GM19438 (cell line): ENCODE measurements at regions not wholly inside any gene's neighbourhood (a gene's known extent, or its start where the extent isn't known, plus 50 kb on each side); places are given as distances from the start of the nearest gene placed in this dataset.

Source experiments
- ATAC-seq: cut with Tn5 transposase; IDR thresholded peaks from one replicate; pipeline ENCODE4 v1.9.1; 2021; ENCODE audit warnings: low read depth; ENCODE audit not compliant: unreplicated experiment

GRCh38 chr4:83870328-83870950 lies 334.5 kb downstream of the GPAT3 start:
- ATAC-seq = no peak

GRCh38 chr4:83866834-83867621 lies 331.1 kb downstream of the GPAT3 start:
- no peak for ATAC-seq

DNA sequence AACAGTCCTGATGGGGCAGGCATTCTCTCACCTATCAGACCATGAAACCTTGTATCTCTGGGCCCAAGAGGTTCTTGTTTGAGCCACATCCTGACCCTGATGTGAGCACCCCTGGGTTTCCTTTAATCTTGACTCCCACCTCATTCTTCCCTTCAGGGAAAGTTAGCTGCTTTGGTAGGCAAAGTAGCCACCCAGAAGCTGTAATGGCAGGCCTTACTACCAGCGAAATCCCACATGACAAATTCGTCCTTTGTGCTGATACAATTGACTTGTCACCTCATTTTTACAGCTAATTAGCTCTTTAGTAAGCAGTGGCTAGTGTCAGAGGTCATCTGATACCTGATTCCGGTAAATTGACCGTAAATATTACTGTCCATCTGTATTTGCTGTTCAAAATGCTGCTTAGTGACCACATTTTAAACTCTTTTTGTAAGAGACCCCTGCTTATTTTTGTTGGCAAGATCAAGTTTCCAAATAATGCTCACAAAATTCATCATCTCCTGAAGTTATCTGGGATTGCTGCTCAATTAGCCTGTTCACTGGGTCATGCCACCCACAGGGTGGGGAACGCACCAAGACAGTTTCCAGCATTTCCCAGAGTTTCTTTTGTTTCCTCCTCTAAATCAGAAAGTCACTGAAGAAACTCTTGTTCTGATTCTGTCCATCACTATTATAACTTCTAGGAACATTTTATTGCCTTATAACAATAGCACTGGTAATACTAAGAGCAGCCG lies 329.7 kb downstream of the GPAT3 start:
- no peak for ATAC-seq

GRCh38 chr4:83864097-83864817 lies 328.3 kb downstream of the GPAT3 start:
- no peak for ATAC-seq

DNA sequence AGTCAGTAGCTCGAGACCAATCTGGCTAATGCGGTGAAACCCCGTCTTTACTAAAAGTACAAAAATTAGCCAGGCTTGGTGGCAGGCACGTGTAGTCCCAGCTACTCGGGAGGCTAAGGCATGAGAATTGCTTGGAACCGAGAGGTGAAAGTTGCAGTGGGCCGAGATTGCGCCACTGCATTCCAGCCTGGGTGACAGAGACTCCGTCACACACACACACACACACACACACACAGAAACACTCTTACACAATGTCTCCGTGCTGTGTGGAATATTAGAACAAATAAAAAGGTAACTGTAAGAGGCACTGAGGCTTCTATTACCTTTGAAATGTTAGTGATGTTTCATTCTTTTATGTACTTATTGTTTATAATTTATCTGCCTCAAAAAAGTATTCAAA lies 326.6 kb downstream of the GPAT3 start:
- no peak for ATAC-seq

- no peak for ATAC-seq
Measured at GRCh38 chr4:83860200-83860599, 324.3 kb downstream of the GPAT3 start.

- no peak for ATAC-seq
Measured at GRCh38 chr4:83858131-83858530, 322.2 kb downstream of the GPAT3 start.

GRCh38 chr4:83855044-83855443 lies 319.1 kb downstream of the GPAT3 start:
- ATAC-seq = no peak

- no peak for ATAC-seq
Measured at GRCh38 chr4:83852085-83852451, 316.2 kb downstream of the GPAT3 start.

DNA sequence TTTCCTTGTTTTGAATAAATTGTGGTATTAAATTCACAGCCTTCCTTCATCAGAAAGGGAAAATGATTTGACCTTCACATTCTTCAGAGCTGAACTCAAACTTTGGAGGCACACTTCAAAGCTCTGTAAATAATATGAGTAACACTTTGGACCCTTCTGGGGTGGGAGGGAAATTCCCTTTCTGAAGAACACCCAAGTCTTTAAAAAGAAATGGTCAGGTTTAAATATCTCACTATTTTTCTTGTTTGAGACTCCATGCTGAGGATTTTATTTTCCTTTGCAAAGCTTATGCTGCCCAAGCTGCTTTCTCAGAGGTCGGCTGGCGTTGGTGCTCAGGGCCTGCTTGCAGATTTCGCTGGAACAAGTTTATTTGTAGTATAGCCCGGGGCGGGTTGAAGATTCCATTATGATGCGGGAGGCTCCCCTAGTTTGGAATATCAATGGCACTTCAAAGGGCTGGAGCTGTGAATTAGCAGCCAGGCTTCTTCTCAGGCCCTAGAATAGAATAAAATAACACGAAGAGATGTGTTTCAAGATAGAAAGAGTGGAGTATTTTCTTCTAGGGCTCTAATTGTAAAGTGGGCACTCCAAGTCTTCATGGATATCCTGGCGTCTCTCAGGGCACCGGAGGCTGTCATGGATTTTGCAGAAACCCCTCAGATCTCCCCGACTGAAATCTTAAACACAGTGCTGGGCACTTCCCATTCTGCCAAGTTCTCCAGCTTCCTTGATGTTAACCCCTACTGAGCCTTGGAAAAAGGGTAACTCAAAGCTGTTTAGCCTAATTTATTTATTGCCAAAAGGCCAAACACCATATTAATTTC lies 315.6 kb downstream of the GPAT3 start:
- ATAC-seq = no peak

- ATAC-seq = no peak
Measured at GRCh38 chr4:83850435-83850834, 314.5 kb downstream of the GPAT3 start.

GRCh38 chr4:83846193-83846830 lies 310.4 kb downstream of the GPAT3 start:
- ATAC-seq = no peak

DNA sequence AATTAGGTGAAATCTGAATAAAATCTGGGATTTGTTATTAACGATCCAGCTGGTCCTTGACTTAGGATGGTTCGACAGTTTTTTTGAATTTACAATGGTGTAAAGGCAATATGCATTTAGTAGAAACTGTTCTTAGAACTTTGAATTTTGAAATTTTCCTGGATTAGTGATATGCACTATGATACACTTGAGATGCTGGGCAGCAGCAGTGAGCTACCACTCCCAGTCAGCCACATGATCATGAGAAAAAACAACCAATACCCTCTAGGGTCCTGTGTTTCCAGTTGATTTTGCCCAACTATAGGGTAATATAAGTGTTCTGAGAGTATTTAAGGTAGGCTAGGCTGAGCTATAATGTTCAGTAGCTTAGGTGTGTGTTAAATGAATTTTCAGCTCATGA lies 303.7 kb downstream of the GPAT3 start:
- no peak for ATAC-seq

DNA sequence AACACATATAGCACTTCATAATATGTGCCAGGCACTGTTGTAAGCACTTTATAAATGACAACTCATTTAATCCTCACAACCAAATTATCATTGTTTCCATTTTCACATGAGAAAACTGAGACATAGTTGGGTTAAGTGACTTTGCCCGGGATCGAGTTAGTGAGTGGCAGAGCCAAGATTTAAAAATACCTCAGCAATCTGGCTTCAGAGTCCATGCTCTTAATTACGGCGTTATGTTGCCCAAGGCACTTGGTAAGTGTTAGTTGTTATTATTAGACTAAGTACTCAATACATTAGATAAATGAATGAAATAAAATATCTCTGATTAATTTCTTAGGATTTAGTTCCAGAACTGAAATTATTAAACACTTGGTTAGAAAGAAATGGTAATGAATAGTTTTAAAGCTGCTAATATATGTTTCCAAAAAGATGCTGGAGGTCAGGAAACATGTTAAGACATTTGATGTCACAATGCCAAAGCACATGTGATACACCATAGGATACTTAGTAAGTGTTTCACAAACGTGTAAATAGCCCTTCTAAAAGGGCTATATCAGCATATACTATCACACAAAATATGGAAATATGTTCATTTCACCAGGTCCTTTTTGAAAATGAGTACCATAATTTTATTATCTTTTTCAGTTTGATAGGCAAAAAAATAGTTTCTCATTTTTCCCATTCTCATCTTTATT lies 301.9 kb downstream of the GPAT3 start:
- ATAC-seq = no peak

DNA sequence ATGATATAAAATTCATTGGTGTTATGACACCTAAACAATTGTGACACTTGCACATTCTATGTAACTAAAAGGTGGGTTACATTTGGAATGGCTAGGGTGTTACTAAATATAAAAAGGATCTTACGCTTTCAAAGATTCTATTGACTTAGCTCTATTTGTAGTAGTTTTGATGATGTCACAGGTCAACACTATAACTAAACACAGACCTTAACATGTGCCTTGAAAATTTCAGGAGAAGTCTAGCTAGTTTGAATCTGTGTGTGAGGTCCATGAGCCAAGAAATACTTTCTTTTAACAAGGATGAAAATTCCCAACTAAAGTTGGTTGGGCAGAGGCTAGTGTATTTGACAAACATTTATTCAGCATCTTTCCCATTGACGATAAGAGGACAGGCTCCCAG lies 298.0 kb downstream of the GPAT3 start:
- no peak for ATAC-seq

DNA sequence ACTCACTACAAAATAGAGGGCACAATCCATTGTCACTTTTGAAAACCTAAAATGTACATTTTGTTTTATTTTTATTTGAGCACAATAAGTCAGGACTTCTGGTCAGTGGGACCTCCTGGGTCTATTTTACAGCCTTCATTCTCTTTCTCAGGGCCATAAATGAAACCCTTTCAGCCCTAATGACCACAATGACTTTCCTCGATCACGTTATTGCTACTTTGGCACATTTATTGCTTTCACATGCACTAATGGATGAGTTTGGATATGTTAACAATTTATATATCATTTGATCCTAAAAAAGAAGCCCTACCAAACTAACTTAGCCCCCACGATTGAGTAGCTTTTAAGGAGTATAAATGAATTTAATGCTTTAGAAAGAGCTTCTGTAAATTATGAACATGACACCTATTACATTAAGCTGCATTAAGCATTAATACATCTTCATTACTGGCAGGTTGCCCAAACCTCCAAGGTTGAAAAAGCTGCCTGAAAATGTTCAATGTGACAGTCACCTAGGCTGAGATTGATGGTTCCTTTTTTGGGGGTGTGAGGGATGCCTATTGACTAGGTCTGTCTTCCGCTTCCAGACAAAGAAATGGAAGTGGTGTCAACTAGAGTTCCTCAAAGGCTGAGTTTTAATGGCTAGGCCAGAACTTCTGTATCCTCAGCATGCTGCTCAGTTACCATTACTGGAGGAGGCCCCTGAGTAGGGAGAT lies 296.4 kb downstream of the GPAT3 start:
- no peak for ATAC-seq

DNA sequence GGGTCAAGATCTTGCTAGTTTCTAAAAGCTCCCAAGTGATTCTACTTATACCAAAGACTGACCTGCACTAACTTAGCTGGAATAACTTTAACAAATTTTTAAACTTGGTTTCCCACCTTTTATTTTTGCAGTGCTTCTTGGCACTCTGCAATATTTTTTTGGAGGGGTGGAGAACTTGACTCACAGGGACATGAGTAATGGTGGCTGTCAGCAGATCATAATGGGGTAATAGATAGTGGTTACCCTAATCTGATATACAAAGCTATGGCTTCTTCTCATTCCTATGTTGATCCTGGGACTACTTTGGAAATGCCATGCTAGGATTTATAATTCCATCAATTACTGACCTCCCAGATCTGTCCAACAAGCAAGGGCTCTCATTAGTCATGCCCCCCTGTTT lies 295.7 kb downstream of the GPAT3 start:
- no peak for ATAC-seq

GRCh38 chr4:83830138-83830888 lies 294.4 kb downstream of the GPAT3 start:
- ATAC-seq = no peak
